Body of pancreas (tissue), 4 donors: ENCODE measurements at regions not wholly inside any gene's neighbourhood (a gene's known extent, or its start where the extent isn't known, plus 50 kb on each side); places are given as distances from the start of the nearest gene placed in this dataset.

Experiments used
- CTCF ChIP-seq, 7 experiments: fragments of 450-650 bp in 4 of 7; fragments of 200-600 bp in 3 of 7; sonication (generic) in 3 of 7; IDR thresholded peaks; one replicate each; pipeline ENCODE4 v1.5.1; 2016 to 2019; ENCODE audit warnings: antibody characterized with exemption in 7 of 7
- POLR2A ChIP-seq, 3 donors: fragments of 450-650 bp; IDR thresholded peaks; one replicate each; pipeline ENCODE4 v1.6.1; 2016; ENCODE audit warnings: antibody characterized with exemption in 3 of 3, mild to moderate bottlenecking in 2 of 3

DNA sequence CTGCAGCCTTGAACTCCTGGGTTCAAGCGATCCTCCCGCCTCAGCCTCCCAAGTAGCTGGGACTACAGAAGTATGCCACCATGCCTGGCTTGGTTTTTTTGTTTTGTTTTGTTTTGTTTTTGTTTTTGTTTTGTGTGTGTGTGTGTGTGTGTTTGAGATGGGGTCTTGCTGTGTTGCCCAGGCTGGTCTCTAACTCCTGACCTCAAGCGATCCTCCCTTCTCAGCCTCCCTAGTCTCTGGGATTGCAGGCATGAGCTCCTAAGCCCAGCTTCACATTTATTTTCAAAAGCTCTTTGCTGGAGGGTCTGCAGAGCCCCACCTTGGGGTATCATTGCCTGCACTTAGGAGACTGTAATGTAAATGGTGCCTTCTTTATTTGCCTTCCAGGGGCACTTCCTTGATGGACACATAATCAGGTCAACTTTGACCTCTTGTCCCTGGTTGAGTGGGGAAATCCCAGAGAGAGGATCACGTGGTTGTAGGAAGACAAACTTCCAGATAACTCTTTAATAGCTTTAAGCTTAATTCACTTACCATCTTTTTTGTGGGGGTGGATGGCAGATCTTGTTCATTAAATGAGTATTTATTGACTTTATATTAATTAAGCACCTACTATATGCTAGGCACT lies 72.9 kb upstream of the NPAS1 start:
- TF ChIP-seq CTCF (IDR thresholded peaks at IDR 0.05) = no peak
- no peak for TF ChIP-seq POLR2A (IDR thresholded peaks at IDR 0.05)
